H9 (cell line): ENCODE measurements at regions not wholly inside any gene's neighbourhood (a gene's known extent, or its start where the extent isn't known, plus 50 kb on each side); places are given as distances from the start of the nearest gene placed in this dataset.

ENCODE experiments used
- DNase-seq: peaks from one replicate; pipeline ENCODE4 v3.0.0-alpha.2; 2017
- H2AFZ ChIP-seq: one replicate; pipeline ENCODE4 v1.6.1; 2013; ENCODE audit warnings: mild to moderate bottlenecking, low read length, control low read depth, moderate library complexity
- H2AK5ac ChIP-seq: 2 replicates; pipeline ENCODE4 v1.6.1; 2013; ENCODE audit warnings: low read length, control low read depth, mixed read lengths; ENCODE audit not compliant: insufficient read length
- H2BK120ac ChIP-seq: one replicate; pipeline ENCODE4 v1.6.1; 2013; ENCODE audit warnings: low read depth, mild to moderate bottlenecking, low read length, control low read depth, inconsistent platforms; ENCODE audit not compliant: poor library complexity, severe bottlenecking
- H2BK12ac ChIP-seq: 2 replicates; pipeline ENCODE4 v1.6.1; 2013; ENCODE audit warnings: low read length, control low read depth, mixed read lengths, low read depth; ENCODE audit not compliant: insufficient read length
- H2BK15ac ChIP-seq: 2 replicates; pipeline ENCODE4 v1.6.1; 2013; ENCODE audit warnings: low read depth, low read length, control low read depth
- H2BK20ac ChIP-seq: one replicate; pipeline ENCODE4 v1.6.1; 2013; ENCODE audit warnings: low read depth, mild to moderate bottlenecking, low read length, control low read depth, inconsistent platforms; ENCODE audit not compliant: poor library complexity, severe bottlenecking
- H2BK5ac ChIP-seq: 2 replicates; pipeline ENCODE4 v1.6.1; 2013; ENCODE audit warnings: low read length, control low read depth, mixed read lengths; ENCODE audit not compliant: insufficient read length
- H3K14ac ChIP-seq: 2 replicates; pipeline ENCODE4 v1.6.1; 2013; ENCODE audit warnings: low read length, control low read depth; ENCODE audit not compliant: insufficient read depth
- H3K18ac ChIP-seq: 2 replicates; pipeline ENCODE4 v1.6.1; 2013; ENCODE audit warnings: low read depth, mild to moderate bottlenecking, mixed read lengths, low read length, control low read depth; ENCODE audit not compliant: insufficient read length
- H3K23ac ChIP-seq: 2 replicates; pipeline ENCODE4 v1.6.1; 2013; ENCODE audit warnings: low read length, control low read depth, mixed read lengths, low read depth; ENCODE audit not compliant: insufficient read length
- H3K23me2 ChIP-seq: 2 replicates; pipeline ENCODE4 v1.6.1; 2013; ENCODE audit warnings: low read depth, mild to moderate bottlenecking, mixed read lengths, low read length, control low read depth; ENCODE audit not compliant: insufficient read length, poor library complexity, severe bottlenecking
- H3K27ac ChIP-seq: 2 replicates; pipeline ENCODE4 v1.5.1; 2013; ENCODE audit warnings: low read length, control low read depth, mixed read lengths, low read depth; ENCODE audit not compliant: insufficient read length
- H3K27me3 ChIP-seq: 2 replicates; pipeline ENCODE4 v1.6.1; 2013; ENCODE audit warnings: low read length, control low read depth, inconsistent platforms; ENCODE audit not compliant: insufficient read depth
- H3K4ac ChIP-seq: 2 replicates; pipeline ENCODE4 v1.6.1; 2013; ENCODE audit warnings: low read depth, mild to moderate bottlenecking, control low read depth, inconsistent platforms, low read length, moderate library complexity
- H3K4me1 ChIP-seq: 2 replicates; pipeline ENCODE4 v1.6.1; 2013; ENCODE audit warnings: low read length, control low read depth, inconsistent platforms; ENCODE audit not compliant: insufficient read depth
- H3K4me2 ChIP-seq: 2 replicates; pipeline ENCODE4 v1.6.1; 2013; ENCODE audit warnings: low read length, control low read depth, mixed read lengths; ENCODE audit not compliant: insufficient read length, insufficient read depth
- H3K56ac ChIP-seq: 2 replicates; pipeline ENCODE4 v1.6.1; 2013; ENCODE audit warnings: low read depth, mild to moderate bottlenecking, mixed read lengths, low read length, control low read depth; ENCODE audit not compliant: insufficient read length
- H3K79me1 ChIP-seq: 2 replicates; pipeline ENCODE4 v1.6.1; 2013; ENCODE audit warnings: low read depth, mild to moderate bottlenecking, moderate library complexity, low read length, control low read depth, inconsistent platforms; ENCODE audit not compliant: insufficient read depth, poor library complexity, severe bottlenecking
- H3K79me2 ChIP-seq: 2 replicates; pipeline ENCODE4 v1.6.1; 2013; ENCODE audit warnings: low read length, control low read depth, inconsistent platforms; ENCODE audit not compliant: insufficient read depth
- H3K9ac ChIP-seq: 2 replicates; pipeline ENCODE4 v1.6.1; 2013; ENCODE audit warnings: low read length, control low read depth, mixed read lengths; ENCODE audit not compliant: insufficient read length; ENCODE audit errors: extremely low read depth
- H3K9me3 ChIP-seq: one replicate; pipeline ENCODE4 v1.6.1; 2013; ENCODE audit warnings: low read depth, low read length, inconsistent platforms; ENCODE audit not compliant: control insufficient read depth
- H3T11ph ChIP-seq: one replicate; pipeline ENCODE4 v1.6.1; 2013; ENCODE audit warnings: mild to moderate bottlenecking, low read length, control low read depth, inconsistent platforms
- H4K20me1 ChIP-seq: one replicate; pipeline ENCODE4 v1.6.1; 2013; ENCODE audit not compliant: control insufficient read depth, insufficient read length, insufficient read depth
- H4K5ac ChIP-seq: 2 replicates; pipeline ENCODE4 v1.6.1; 2013; ENCODE audit warnings: low read depth, mild to moderate bottlenecking, mixed read lengths, low read length, control low read depth; ENCODE audit not compliant: insufficient read length
- H4K8ac ChIP-seq: replicated peaks from 2 replicates; pipeline ENCODE4 v1.6.1; 2013; ENCODE audit warnings: low read length, control low read depth, mixed read lengths, low read depth; ENCODE audit not compliant: insufficient read length
- H4K91ac ChIP-seq: 2 replicates; pipeline ENCODE4 v1.6.1; 2013; ENCODE audit warnings: low read depth, mild to moderate bottlenecking, moderate library complexity, mixed read lengths, low read length, control low read depth; ENCODE audit not compliant: insufficient read length
- H3K27ac Mint-ChIP-seq, 3 experiments: 2 replicates in 2 of 3; 3 replicates in 1 of 3; pipeline ENCODE4 v1.8.0; 2020 to 2021; ENCODE audit warnings: mixed read lengths in 3 of 3, mild to moderate bottlenecking in 1 of 3, moderate library complexity in 1 of 3
- H3K27me3 Mint-ChIP-seq: 2 replicates; pipeline ENCODE4 v1.8.0; 2021; ENCODE audit warnings: low read depth, mild to moderate bottlenecking, moderate library complexity, mixed read lengths
- H3K36me3 Mint-ChIP-seq, 3 experiments: 2 replicates in 2 of 3; 3 replicates in 1 of 3; pipeline ENCODE4 v1.8.0; 2020 to 2021; ENCODE audit warnings: low read depth in 3 of 3, mixed read lengths in 3 of 3; ENCODE audit not compliant: insufficient read depth in 1 of 3
- H3K4me1 Mint-ChIP-seq, 2 experiments: 2 replicates each; pipeline ENCODE4 v1.8.0; 2020; ENCODE audit warnings: mixed read lengths in 2 of 2
- H3K4me3 Mint-ChIP-seq, 2 experiments: 2 replicates in 1 of 2; 3 replicates in 1 of 2; pipeline ENCODE4 v1.8.0; 2020 to 2021; ENCODE audit warnings: mild to moderate bottlenecking in 2 of 2, mixed read lengths in 2 of 2, moderate library complexity in 1 of 2
- H3K9me3 Mint-ChIP-seq, 2 experiments: 2 replicates in 1 of 2; 3 replicates in 1 of 2; pipeline ENCODE4 v1.8.0; 2020; ENCODE audit warnings: mild to moderate bottlenecking in 2 of 2, mixed read lengths in 2 of 2, moderate library complexity in 1 of 2
- WGBS: extraction: QIAGEN DNeasy Blood & Tissue Kit; methylation state at CpG from one replicate; pipeline ENCODE4 v1.1.7; 2013; ENCODE audit warnings: missing lambda C conversion rate, low lambda C conversion rate, mixed read lengths; ENCODE audit not compliant: insufficient read length; ENCODE audit errors: extremely low coverage; 5-methylcytosine and 5-hydroxymethylcytosine counted together
- TF ChIP-seq, protein P1 (sequence below): fragments of 200-600 bp; sonication (generic); conservative IDR thresholded peaks from 3 replicates; pipeline ENCODE4 v1.8.0; 2021; ENCODE audit warnings: antibody characterized with exemption, mild to moderate bottlenecking

DNA sequence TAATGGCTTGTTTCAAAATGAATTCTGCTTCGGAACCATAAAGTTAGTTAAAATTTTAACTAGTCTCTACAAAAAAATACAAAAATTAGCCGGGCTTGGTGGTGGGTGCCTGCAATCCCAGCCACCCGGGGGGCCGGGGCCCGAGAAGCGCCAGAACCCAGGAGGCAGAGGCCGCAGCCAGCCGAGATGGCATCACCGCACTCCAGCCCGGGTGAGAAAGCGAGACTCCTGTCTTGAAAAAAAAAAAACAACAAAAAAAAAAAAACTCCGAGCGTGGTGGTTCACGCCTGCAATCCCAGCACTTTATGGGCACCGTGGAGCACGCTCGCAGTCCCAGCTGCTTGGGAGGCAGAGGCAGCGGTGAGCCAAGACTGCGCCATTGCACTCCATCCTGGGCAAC is 781.4 kb downstream of the BRINP3 start:
- no peak overlapping the region for H2BK20ac ChIP-seq
- no peak overlapping the region for H3K4me2 ChIP-seq
- no peak overlapping the region for H2AFZ ChIP-seq
- no peak overlapping the region for H3K18ac ChIP-seq
- Mint-ChIP-seq H3K9me3 (no peaks in the 10 kb centered on the region), H3K36me3 (no peaks in the 10 kb centered on the region), H3K27me3 (no peaks in the 10 kb centered on the region; the same call in 1 of the 2 replicates), H3K27ac (no peak overlapping the region), H3K4me3 (no peak overlapping the region), H3K4me1 (no peaks in the 10 kb centered on the region)
- H2BK5ac ChIP-seq: no peak overlapping the region
- no peaks in the 10 kb centered on the region for H4K20me1 ChIP-seq
- H3K23ac ChIP-seq: no peak overlapping the region
- H3K4me1 ChIP-seq: no peaks in the 10 kb centered on the region
- H3K27ac ChIP-seq: no peak overlapping the region
- no peak overlapping the region for H2BK12ac ChIP-seq
- H3K79me2 ChIP-seq: no peaks in the 10 kb centered on the region
- no peak overlapping the region for H4K91ac ChIP-seq
- no peak for DNase-seq
- H3K14ac ChIP-seq: no peak overlapping the region
- H3K9ac ChIP-seq: no peak overlapping the region
- H2BK120ac ChIP-seq: no peak overlapping the region
- no peak overlapping the region for H4K5ac ChIP-seq
- H3K9me3 ChIP-seq: no peaks in the 10 kb centered on the region
- H3K56ac ChIP-seq: no peak overlapping the region
- no peak overlapping the region for H3K4ac ChIP-seq
- H3K79me1 ChIP-seq: no peaks in the 10 kb centered on the region
- H2BK15ac ChIP-seq: no peak overlapping the region
- TF ChIP-seq, protein P1, sequence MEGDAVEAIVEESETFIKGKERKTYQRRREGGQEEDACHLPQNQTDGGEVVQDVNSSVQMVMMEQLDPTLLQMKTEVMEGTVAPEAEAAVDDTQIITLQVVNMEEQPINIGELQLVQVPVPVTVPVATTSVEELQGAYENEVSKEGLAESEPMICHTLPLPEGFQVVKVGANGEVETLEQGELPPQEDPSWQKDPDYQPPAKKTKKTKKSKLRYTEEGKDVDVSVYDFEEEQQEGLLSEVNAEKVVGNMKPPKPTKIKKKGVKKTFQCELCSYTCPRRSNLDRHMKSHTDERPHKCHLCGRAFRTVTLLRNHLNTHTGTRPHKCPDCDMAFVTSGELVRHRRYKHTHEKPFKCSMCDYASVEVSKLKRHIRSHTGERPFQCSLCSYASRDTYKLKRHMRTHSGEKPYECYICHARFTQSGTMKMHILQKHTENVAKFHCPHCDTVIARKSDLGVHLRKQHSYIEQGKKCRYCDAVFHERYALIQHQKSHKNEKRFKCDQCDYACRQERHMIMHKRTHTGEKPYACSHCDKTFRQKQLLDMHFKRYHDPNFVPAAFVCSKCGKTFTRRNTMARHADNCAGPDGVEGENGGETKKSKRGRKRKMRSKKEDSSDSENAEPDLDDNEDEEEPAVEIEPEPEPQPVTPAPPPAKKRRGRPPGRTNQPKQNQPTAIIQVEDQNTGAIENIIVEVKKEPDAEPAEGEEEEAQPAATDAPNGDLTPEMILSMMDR: no peak
- no CpG with 5 or more reads among the region's 19 CpGs for WGBS
- H3K27me3 ChIP-seq: no peaks in the 10 kb centered on the region
- H3K23me2 ChIP-seq: no peaks in the 10 kb centered on the region
- H2AK5ac ChIP-seq: no peak overlapping the region
- no peak overlapping the region for H4K8ac ChIP-seq
- no peak overlapping the region for H3T11ph ChIP-seq
